ENCODE measurements at regions not wholly inside any gene's neighbourhood (a gene's known extent, or its start where the extent isn't known, plus 50 kb on each side); places are given as distances from the start of the nearest gene placed in this dataset.

- no peaks in the 10 kb centered on the region for H3K79me2 ChIP-seq (ENCODE audit: control insufficient read depth, insufficient read depth, low read length)
- ChIA-PET CTCF (interaction anchor here (1.2 to 2.4 kb wide), 3 partner anchors 9 to 267 kb away, joined by 3 to 9 read pairs (median 5); no protein-coding TSS in a partner anchor), SMC1A (ENCODE audit: uncharacterized antibody, unreplicated experiment) (interaction anchor here (0.9 to 2.7 kb wide), 8 partner anchors 8 to 59 kb away, joined by 3 to 12 read pairs (median 5); no protein-coding TSS in a partner anchor), POLR2A (interaction anchor here (0.8 kb wide), 1 partner anchor 9 kb away, joined by 4 read pairs; no protein-coding TSS in a partner anchor), RAD21 (ENCODE audit: unreplicated experiment) (interaction anchor here (3.4 kb wide), 1 partner anchor 21 kb away, joined by 17 read pairs; no protein-coding TSS in a partner anchor)
- no peak for TF ChIP-seq JUND (IDR thresholded peaks at IDR 0.05; ENCODE audit: low read depth, low read length)
- no peak for TF ChIP-seq RAD21 (IDR thresholded peaks at IDR 0.05; ENCODE audit: insufficient read depth, low read depth, low read length)
- TF ChIP-seq, protein P1, sequence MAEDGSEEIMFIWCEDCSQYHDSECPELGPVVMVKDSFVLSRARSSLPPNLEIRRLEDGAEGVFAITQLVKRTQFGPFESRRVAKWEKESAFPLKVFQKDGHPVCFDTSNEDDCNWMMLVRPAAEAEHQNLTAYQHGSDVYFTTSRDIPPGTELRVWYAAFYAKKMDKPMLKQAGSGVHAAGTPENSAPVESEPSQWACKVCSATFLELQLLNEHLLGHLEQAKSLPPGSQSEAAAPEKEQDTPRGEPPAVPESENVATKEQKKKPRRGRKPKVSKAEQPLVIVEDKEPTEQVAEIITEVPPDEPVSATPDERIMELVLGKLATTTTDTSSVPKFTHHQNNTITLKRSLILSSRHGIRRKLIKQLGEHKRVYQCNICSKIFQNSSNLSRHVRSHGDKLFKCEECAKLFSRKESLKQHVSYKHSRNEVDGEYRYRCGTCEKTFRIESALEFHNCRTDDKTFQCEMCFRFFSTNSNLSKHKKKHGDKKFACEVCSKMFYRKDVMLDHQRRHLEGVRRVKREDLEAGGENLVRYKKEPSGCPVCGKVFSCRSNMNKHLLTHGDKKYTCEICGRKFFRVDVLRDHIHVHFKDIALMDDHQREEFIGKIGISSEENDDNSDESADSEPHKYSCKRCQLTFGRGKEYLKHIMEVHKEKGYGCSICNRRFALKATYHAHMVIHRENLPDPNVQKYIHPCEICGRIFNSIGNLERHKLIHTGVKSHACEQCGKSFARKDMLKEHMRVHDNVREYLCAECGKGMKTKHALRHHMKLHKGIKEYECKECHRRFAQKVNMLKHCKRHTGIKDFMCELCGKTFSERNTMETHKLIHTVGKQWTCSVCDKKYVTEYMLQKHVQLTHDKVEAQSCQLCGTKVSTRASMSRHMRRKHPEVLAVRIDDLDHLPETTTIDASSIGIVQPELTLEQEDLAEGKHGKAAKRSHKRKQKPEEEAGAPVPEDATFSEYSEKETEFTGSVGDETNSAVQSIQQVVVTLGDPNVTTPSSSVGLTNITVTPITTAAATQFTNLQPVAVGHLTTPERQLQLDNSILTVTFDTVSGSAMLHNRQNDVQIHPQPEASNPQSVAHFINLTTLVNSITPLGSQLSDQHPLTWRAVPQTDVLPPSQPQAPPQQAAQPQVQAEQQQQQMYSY (CRISPR knock-in tag; IDR thresholded peaks at IDR 0.05), result no peak
- TF ChIP-seq IRF5 (IDR thresholded peaks at IDR 0.05; ENCODE audit: borderline replicate concordance), result no peak
- TF ChIP-seq NFYB (IDR thresholded peaks at IDR 0.05; ENCODE audit: insufficient read depth, low read depth, low read length), result no peak
- no peak overlapping the region for H3K4me2 ChIP-seq (ENCODE audit: control insufficient read depth, insufficient read depth)
- FAIRE-seq, result no peak
- ATAC-seq, result no peak
- in situ Hi-C loops (cut with MboI), result no loop called here
- H3K9me3 ChIP-seq (replicated peaks; ENCODE audit: control insufficient read depth, insufficient read depth, low read length), result peaks cover 2% of the 10 kb centered on the region; the same call in 2 of the 3 replicates
- no peaks in the 10 kb centered on the region for H4K20me1 ChIP-seq (ENCODE audit: control insufficient read depth, insufficient read depth)
- no TSS peak for BruUV-seq (replicated peaks)
- intact Hi-C loops (cut with micrococcal nuclease; ENCODE audit: unreplicated experiment), result no loop called here
- no peak overlapping the region for H2AFZ ChIP-seq (ENCODE audit: control insufficient read depth, low read depth, low read length)
- H3K27ac ChIP-seq (ENCODE audit: control insufficient read depth, insufficient read depth), result no peak overlapping the region
- no peak overlapping the region for H3K4me3 ChIP-seq
- no peak for DNase-seq (ENCODE audit: low read depth, low spot score)
- H3K27me3 ChIP-seq (replicated peaks in 1 of 2; ENCODE audit: control insufficient read depth in 2 of 2, insufficient read depth in 2 of 2, low read length in 1 of 2), result no peaks in the 10 kb centered on the region
- H3K9ac ChIP-seq (ENCODE audit: control insufficient read depth, insufficient read depth, low read length), result no peak overlapping the region
- H3K36me3 ChIP-seq (ENCODE audit: control insufficient read depth in 2 of 2, insufficient read depth in 2 of 2, low read length in 1 of 2), result no peaks in the 10 kb centered on the region
- H3K4me1 ChIP-seq (ENCODE audit: control insufficient read depth, insufficient read depth, low read length), result no peaks in the 10 kb centered on the region
- WGBS (ENCODE audit: insufficient coverage, insufficient replicate concordance, low lambda C conversion rate, missing lambda C conversion rate), result 68% methylated on average over 2 of the region's 2 CpGs
Observed at GRCh38 chr6:11439017-11439420, 98.5 kb upstream of the TMEM170B start.

Data from GM12878 (cell line).